GM19395 (cell line): ENCODE measurements at regions not wholly inside any gene's neighbourhood (a gene's known extent, or its start where the extent isn't known, plus 50 kb on each side); places are given as distances from the start of the nearest gene placed in this dataset.

Experiments used
- ATAC-seq: cut with Tn5 transposase; IDR thresholded peaks from one replicate; pipeline ENCODE4 v1.9.1; 2021; ENCODE audit warnings: mild to moderate bottlenecking, moderate library complexity; ENCODE audit not compliant: unreplicated experiment

DNA sequence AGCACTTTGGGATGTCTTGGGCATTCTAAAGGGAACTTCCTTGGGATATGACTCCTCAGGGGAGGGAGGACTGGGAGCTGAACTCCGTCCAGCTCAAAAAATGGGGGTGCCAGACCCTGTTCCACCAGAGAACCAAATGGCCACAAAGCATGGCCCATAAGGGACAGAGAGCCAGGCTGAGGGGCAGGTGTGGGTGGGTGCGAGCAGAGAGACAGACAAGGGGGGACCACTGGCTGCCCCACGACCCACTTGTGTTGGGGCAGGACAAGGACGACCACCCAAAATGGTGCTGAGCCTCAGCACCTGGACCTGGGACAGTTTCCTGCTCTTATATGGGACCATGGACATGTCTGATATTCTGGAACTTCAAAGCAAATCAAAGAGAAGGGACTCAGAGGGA is 148.2 kb upstream of the MLN start:
- ATAC-seq, result no peak

DNA sequence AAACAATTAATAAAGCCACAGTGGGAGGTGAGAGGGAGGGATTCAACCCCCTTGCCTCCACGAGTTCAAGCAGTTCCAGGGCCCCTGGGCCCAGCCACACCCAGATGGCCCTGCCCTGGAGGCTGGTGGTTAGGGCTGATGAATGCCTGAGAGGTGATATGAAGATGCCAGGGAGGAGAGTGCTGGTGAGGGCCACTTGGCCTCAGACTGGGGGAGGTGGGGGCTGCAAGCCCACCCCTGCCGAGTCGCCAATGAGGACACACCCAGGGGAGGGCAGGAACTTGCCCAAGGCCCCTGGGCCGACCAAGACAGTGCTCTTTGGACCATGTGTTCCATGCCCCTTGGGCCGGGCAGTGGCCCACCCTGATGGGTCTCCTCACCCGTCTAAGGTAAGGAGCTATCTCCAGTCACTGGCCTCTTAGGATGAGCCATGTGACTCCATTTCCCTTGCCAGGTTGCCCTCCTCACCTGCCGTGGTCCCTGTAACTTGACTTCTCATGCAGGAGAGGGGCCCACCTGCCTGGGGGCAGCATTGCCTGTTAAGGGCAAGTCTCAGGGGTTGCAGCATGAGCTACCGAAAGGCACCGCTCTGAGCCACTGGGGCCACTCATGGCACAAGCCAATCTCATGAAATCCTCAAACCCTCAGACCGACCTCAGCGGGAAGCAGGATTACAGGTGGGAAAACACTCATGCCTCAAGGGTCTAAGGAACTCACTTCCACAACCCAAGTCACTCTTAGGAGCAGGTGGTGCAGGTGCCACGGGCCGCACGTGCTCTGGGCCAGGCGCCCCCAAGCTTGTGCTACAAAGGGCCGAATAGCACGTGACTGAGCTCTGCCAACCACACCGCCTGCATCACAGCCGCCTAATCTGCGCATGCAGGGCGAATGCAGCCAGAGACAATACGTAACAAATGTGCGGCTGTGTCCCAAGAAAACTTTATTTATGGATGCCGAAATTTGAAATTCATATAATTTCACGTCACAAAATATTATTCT is 147.4 kb upstream of the MLN start:
- no peak for ATAC-seq

DNA sequence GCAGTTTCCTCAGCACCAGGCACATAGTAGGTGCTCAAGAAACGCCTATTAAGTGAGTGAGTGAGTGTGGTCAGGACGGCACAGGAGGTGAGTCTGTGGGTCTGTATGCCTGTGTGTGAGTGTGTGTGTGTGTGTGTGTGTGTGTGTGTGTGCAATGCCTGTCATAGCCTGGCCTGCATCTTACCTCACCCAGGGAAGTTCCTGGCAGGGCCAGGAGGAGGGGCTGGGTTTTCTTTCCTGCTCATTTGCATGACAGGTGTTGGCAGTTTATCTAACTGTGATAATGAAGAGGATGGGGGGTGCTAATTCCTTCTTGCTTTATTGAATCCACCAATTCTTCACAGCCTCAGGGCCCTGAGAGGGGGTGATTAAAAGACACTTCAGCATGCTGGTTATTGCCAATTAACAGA is 146.7 kb upstream of the MLN start:
- ATAC-seq, result no peak

DNA sequence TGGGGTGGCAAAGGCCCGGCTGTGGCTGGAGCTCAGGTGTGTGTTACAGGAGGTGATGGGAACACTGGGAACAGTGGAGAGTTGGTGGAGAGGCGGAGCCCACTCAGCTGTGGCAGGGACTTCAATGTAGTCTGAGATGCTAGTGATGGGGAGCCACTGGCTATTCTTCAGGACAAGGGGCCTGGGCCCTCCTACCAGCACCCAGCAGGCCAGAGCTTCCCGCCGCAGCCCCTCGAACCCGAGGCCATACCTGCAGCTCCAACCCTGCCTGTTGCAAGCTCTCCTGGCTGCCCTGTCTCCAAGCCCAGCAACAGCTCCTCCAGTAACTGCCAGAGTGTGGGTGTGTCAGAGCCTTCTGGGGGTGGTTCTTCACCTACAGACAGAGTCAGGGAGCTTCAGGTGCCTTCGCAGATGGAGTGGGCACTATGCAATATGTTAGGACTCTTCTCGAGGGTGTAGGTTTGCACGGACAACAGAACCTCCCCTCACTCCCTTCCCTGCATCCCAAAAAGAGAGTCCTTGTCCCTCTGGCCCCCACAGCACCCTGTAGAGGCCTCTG is 146.2 kb upstream of the MLN start:
- no peak for ATAC-seq

DNA sequence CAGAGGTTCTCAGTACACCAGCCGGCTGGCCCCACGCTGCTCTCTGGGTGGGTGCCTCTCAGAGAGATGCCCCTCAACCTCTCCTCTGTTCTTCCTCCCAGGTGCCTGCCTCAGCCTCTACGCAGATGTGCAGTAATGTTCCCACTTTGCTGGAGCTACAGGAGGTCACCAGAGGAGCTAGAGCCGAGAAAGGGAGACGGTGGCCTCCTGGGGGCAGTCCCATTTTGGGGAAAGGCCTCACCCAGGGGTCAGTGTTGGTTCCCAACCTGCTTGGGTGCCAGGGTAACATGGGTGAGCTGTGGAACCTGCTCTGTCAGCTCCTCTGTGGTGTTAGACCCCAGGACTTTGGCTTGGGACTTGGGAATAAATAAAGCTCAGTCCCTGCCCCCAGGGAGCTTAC is 145.3 kb upstream of the MLN start:
- no peak for ATAC-seq

DNA sequence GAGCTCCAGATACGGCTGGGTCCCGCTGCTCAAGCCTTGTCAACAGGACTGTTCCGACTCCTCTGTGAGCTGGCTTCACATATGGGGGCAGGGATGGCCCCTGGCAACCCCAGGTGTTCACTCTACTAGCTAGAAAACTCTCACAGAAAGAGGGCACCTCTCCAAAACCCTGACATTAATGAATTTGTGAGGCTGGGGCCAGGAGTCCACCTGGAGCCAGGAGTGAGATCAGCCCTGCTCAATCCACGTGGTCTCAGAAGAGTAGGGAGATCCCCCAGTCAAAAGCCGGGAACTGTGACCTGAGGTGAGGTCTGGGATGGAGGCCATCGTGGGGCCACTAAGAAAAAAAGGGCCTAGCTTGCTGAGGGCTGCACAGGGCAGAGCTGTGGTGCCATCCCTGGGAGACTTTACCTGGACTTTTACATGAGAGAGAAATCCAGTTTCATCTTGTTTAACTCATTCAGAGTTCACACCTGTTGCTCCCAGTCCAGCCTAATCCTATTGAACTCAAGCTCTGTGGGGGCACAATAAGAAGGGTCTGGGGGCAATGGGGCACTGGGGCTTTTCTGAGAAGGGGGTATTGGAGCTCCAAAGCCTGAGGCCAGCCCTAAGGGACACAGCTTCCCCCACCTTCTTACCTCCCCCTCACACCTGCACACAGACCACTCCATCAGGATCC is 144.3 kb upstream of the MLN start:
- ATAC-seq, result no peak

DNA sequence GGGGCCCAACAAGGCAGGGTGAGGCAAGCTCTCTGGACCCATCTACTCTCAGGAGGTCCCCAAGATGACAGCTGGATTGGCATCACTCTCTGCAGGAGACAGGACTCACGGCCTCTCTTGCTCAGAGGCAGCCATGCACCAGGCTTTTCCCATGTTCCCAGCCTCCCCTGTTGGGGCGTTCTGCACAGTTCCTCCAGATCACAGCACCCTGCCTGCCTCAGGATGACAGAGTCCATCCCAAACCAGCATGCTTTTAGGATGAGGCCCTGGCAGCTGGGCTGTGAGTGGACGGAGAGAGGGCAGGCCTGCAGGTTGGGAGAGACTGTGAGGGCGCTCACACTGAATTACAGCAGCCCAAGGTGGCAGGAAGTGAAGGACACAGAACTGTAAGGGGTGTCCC is 143.2 kb upstream of the MLN start:
- no peak for ATAC-seq

DNA sequence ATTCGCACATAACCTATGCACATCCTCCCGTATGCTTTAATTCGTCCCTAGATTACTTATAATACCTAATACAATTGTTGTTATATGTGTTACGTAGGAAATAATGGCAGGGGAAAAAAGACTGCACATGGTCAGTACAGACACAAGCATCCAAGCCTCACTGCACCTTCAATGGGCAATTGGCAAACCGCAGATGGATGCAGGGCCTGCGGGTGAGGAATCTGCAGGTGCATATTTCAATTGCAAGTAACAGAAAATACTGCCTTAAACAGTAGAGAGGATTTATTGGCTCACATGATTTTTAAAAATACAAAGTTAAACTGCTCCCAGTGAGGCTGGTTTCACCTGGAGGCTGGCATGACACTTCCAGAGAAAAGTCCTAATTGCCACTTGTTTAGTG is 142.1 kb upstream of the MLN start:
- no peak for ATAC-seq

DNA sequence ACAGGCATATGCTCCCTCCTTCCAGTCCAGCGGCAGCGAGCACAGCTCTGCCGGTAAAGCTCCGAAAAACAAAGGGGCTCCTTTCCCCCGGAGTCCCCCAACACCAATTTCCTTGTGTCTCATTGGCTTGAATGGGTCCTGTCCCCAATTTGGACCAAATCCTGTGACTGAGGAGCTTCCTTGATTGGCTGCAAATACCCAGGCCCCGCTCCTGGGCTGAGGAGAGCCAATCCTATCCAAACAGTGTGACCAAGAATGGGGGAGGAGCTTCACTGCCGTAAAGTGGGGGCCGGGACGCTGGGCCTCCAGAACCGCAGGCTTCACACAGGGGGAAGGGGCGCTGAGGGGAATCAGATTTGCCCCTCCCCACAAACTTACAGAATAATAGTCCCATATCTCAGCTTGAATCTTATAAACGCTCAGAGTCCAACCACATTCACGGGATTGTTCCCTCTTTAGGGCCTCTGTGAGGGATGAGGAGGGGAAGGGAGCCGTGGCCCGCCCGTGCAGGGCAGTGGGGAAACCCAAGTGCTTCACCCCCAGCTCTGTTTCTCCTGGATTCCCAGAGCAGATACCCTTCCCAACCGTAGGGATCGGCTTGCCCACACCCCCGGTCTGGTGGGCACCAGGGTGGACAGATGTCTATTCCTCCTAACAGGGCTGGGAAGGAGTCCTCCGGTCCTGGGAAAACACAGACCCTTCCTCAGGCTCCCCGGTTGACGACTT is 141.0 kb upstream of the MLN start:
- no peak for ATAC-seq

DNA sequence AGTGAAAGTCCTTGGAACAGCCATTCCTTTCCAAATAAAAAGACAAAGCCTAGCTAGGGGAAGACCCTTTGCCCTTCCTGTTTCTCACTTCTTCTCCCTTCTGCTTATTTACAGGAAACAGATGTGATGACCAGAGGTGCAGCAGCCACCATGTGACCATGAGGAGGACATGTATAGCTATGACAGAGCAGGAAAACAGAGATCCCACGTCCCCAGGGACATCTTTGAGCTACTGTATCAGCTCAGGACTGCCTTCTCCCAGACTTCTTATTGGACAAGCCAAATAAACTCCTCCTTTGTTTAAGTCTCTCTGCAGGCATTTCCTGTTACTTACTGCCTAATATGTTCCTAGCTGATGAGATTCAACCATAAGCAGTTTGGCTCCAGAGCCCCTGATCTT is 133.1 kb upstream of the MLN start:
- ATAC-seq, result no peak

DNA sequence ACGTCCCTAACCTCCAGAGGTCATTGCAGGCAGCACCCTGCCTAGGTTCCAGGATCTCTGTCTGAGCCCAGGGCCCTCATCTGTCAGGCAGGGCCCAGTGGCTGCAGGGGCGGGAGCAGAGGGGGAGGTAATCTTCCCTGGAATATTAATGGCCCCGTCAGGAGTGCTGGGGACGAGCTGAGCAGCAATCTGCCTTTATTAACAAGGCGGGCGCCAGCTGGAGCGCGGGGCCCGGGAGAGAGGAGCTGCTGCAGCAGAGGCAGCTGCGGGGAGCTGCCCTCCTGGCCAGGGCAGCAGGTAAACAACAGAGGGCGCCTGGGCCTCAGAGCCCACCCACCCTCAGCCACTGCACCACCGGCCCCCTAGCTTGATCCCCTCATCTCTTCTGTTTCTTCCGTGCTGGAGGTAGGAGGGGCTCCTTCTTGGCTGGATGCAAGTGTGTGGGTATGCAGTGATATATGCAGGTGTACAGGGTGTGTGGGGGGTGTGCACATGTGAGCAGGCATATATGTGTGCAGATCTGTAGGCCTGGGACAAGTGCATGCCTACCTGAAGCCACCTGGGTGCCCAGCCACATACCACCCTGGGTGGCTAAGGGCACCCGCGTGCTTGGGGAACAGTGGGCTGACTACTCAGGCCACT is 131.8 kb upstream of the MLN start:
- no peak for ATAC-seq

DNA sequence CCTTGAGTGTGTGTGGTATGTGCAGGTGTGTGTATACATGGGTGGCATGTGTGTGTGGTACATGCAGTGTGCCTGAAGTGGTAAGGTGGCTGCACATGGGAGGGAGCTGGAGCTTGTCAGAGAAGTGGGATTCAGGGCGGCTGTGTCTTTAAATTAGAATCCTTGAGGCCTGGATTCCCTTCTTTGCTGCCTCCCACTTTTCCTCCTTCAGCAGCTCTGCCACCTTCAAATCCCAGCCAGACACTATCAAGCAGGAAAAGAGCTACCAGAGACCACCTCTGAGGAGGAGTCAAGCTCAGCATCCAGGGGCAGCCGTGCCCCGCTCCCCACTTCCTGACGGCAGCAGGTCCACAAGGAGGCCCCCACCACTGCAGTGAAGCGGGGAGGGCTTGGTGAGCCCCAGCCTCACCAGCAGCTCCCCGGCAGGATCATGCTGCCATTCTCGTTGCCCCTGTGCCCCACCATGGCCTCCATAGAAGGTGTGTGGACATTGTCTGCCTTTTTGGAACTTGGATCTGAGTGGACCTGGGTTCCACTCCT is 131.0 kb upstream of the MLN start:
- no peak for ATAC-seq

DNA sequence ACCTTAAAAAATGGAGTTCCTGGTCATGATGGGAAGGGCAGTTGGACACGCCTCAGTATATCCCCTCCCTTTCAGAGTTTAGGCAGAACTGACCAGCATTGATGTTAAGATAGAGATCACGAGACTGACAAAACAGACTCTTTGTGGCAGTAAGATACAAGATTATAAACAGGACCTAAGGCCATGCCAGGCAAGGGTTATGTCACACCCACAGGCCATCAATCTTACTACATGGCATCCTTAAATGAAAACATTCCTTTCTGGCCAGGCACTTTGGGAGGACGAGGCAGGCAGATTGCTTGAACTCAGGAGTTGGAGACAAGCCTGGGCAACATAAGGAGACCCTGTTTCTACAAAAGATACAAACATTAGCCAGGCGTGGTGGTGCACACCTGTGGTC is 129.3 kb upstream of the MLN start:
- ATAC-seq, result no peak

DNA sequence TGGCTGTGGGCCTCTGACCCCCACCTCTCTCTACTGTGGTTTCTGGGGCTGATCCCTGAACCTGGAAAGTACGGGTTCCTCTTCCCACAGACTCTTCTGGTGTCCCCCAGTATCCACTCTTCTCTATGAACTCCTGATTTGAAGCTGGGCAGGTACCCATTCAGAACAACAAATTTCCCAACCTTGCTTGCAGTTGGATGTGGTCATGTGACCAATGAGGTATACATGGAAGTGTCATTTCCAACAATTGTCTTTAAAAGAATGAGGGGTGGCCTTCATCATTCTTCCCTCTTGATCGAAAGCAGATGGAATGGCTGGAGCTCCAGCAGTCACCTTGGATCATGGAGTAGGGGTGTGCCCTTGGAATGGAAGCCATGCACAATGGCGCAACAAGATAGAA is 128.0 kb upstream of the MLN start:
- ATAC-seq, result no peak

DNA sequence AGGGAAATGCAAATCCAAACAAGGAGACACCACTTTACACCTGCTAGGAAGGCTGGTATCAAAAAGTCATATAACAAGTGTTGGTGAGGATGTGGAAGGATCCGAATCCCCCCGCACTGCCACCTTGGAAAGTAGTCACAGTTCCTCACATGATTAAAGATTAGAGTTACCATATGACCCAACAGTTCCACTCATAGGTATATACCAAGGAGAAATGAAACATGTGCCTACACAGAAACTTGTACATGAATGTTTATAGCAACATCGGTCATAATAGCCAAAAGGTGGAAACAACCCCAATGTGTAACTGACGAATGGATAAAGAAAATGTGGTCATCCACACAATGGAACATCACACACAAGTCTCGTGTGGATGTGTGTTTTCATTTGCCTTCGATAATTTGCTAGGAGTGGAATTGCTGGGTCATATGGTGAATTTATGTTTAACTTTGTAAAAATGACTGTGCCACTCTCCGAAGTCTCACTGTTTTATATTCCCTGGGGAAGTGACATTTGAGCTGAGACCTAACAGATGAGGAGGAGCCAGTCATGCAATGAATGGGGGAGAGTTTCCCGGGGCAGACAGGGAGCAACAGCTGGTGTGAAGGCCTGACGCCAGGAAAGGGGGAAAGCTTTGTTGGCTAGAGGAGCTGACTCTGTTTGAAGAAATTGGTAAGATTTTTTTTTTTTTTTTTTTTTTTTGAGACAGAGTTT is 125.9 kb upstream of the MLN start:
- ATAC-seq, result no peak

DNA sequence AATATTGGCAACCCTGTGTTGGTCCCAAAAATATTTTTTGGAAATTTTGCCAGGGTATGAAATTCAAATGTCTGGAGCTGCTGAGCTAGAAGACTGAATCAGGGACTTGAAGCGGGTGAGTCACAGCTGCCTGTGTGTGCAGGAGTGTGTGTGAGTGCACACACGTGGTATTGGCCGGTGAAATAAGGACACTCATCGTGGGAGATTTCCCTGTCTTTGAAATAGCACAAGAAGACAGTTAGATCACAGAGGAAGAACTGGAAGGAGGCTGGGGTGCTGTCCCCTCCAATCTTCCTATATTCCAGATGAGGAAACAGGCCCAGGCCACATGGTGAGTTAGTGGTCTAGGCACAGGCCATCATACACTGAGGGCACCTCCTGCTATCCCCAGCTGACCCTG is 123.8 kb upstream of the MLN start:
- no peak for ATAC-seq

DNA sequence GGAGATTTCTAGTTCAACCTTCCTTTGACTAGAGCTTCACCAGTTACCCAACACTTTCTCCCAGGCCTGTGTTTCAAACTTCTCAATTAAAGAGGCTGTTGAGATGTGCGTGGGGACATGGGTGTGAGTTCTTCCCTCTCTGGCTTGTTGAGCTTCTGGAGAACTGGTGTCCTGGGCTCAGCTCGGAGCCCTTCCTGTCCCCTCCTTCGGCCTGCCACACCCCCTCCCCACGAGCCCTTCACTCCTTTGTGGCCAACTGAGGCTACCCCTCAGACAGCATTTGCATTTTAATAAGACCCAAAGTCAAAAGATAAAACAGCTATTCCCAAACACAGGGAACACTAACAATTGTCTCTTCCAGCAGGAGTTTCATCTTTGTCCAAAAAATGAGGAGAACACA is 123.3 kb upstream of the MLN start:
- no peak for ATAC-seq

DNA sequence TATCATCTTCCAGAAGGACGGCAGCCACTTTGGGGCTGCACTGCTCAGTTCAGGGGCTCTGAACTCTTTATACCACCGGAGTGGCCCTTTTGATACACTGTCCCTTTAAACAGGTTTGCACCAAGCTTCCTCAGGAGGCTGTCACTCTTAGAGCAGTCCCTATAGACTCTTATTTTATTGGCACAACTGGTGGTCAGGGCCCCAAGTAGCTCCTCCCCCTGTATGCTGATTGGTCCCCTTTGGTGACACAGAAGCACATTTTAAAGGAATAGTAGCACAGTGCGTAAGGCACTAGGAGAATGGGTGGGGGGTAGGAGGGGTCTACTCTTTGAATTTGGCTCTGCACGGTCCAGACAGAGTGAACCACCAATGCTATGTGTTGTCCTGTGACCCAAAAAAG is 122.6 kb upstream of the MLN start:
- no peak for ATAC-seq

DNA sequence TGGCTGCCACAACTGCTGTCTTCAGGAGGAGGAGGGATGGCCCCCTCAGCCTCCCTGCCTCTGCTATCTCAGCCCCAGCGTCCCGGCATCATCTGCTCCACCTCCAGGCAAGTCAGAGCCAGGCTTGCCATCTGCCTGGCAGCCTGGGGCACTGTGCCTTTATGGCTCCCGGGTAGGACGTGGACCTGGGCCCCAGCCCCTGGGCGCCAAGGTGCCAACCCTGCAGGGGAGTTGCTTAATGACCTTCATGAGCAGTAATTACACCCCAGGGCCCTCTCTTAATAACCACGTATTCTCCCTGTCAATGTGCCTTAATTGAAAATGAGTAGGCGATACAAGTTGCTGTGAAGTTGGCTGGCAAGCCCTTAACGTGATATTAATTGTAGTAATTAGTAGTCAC is 122.1 kb upstream of the MLN start:
- ATAC-seq, result no peak

DNA sequence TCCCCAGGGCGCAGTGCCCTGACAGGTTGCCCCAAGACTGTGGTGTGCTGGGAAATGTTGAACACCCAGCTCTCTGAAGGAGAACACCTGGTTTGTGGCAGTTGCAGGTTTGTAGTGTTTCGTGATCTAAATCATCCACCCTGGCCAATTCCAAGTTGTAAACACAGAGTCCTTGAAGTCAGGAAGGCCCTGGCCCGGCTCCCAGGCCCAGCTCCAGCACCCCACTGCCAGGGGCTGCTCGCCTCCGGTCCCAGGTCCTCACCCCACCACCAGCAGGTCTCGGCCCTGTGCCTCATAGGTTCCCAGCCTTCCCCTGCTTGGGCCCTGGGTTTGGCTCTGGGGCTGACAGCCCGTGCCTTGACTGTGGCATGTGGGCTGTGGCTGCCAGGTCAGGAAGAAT is 121.4 kb upstream of the MLN start:
- no peak for ATAC-seq
